Thoracic aorta (tissue), 2 donors: ENCODE measurements at regions not wholly inside any gene's neighbourhood (a gene's known extent, or its start where the extent isn't known, plus 50 kb on each side); places are given as distances from the start of the nearest gene placed in this dataset.

Source experiments
- ATAC-seq: fragments of 150-250 bp; one replicate; pipeline ENCODE4 v1.8.0; 2017; ENCODE audit warnings: low read depth; ENCODE audit not compliant: insufficient number of reproducible peaks, low FRiP score
- DNase-seq: peaks from one replicate; pipeline ENCODE4 v3.0.0-alpha.2; 2020; ENCODE audit warnings: low spot score
- H3K27ac ChIP-seq, 2 donors: fragments of 200-600 bp; sonication (generic); 1 replicate in 1 of 2; 2 replicates in 1 of 2; pipeline ENCODE4 v1.5.1; 2016; ENCODE audit warnings: mild to moderate bottlenecking in 2 of 2, moderate library complexity in 2 of 2
- H3K27me3 ChIP-seq: fragments of 200-600 bp; sonication (generic); replicated peaks from 2 replicates; pipeline ENCODE4 v1.6.0; 2016; ENCODE audit warnings: mild to moderate bottlenecking; ENCODE audit not compliant: insufficient read depth
- H3K36me3 ChIP-seq: fragments of 200-600 bp; sonication (generic); one replicate; pipeline ENCODE4 v1.5.1; 2016
- H3K4me1 ChIP-seq, 2 donors: fragments of 200-600 bp; sonication (generic); 1 replicate in 1 of 2; 2 replicates in 1 of 2; pipeline versions ENCODE4 v1.5.1 to v1.6.0; 2016; ENCODE audit warnings: low read depth in 2 of 2, mild to moderate bottlenecking in 1 of 2; ENCODE audit not compliant: control insufficient read depth in 1 of 2
- H3K4me3 ChIP-seq: fragments of 200-600 bp; sonication (generic); 2 replicates; pipeline ENCODE4 v1.5.1; 2016; ENCODE audit warnings: mild to moderate bottlenecking
- H3K9me3 ChIP-seq: fragments of 200-600 bp; sonication (generic); 2 replicates; pipeline ENCODE4 v1.5.1; 2016
- CTCF ChIP-seq: fragments of 200-600 bp; sonication (generic); IDR thresholded peaks from one replicate; pipeline ENCODE4 v1.5.1; 2019; ENCODE audit warnings: antibody characterized with exemption

- Histone ChIP-seq H3K27ac (peak overlapping the region; percentile 72 to 81), H3K4me3 (no peak overlapping the region), H3K9me3 (no peaks in the 10 kb centered on the region), H3K36me3 (no peaks in the 10 kb centered on the region), H3K4me1 (peaks cover 19 to 27% of the 10 kb centered on the region in 2 donors), H3K27me3 (no peaks in the 10 kb centered on the region)
- peak; percentile 21 for DNase-seq
- no peak for TF ChIP-seq CTCF
- no peak for ATAC-seq
Measured at GRCh38 chr15:66882251-66883020, 180.4 kb downstream of the SMAD6 start.

GRCh38 chr15:66883284-66883911, 181.4 kb downstream of the SMAD6 start:
- no peak overlapping the region for H3K4me3 ChIP-seq
- H3K4me1 ChIP-seq = peaks cover 19 to 27% of the 10 kb centered on the region in 2 donors
- no peaks in the 10 kb centered on the region for H3K36me3 ChIP-seq
- peak overlapping the region; percentile 78 to 81 for H3K27ac ChIP-seq
- no peak for TF ChIP-seq CTCF
- H3K9me3 ChIP-seq = no peaks in the 10 kb centered on the region
- DNase-seq (peak; percentile 91), ATAC-seq (peak; percentile 93)
- no peaks in the 10 kb centered on the region for H3K27me3 ChIP-seq

- Histone ChIP-seq H3K9me3 (no peaks in the 10 kb centered on the region), H3K27ac (peak overlapping the region; percentile 64 to 78), H3K4me1 (peaks cover 19 to 27% of the 10 kb centered on the region in 2 donors), H3K36me3 (no peaks in the 10 kb centered on the region), H3K4me3 (no peak overlapping the region), H3K27me3 (no peaks in the 10 kb centered on the region)
- TF ChIP-seq CTCF = no peak
- DNase-seq (no peak), ATAC-seq (no peak)
Measured at GRCh38 chr15:66884115-66884622, 181.2 kb upstream of the SMAD3 start.

GRCh38 chr15:66884661-66885237, 180.7 kb upstream of the SMAD3 start:
- Histone ChIP-seq H3K36me3 (no peaks in the 10 kb centered on the region), H3K4me1 (peaks cover 19 to 27% of the 10 kb centered on the region in 2 donors), H3K4me3 (no peak overlapping the region), H3K27ac (peak overlapping the region in 1 of 2 donors; percentile 64), H3K27me3 (no peaks in the 10 kb centered on the region), H3K9me3 (peaks cover under 1% of the 10 kb centered on the region)
- ATAC-seq = no peak
- no peak for TF ChIP-seq CTCF
- no peak for DNase-seq

GRCh38 chr15:66885281-66885915, 180.0 kb upstream of the SMAD3 start:
- no peak overlapping the region for H3K27ac ChIP-seq
- DNase-seq = no peak
- TF ChIP-seq CTCF = no peak

More at GRCh38 chr15:66885281-66885915, 180.0 kb upstream of the SMAD3 start:
- H3K9me3 ChIP-seq = peaks cover 3% of the 10 kb centered on the region
- no peak overlapping the region for H3K4me3 ChIP-seq
- peaks cover 19 to 27% of the 10 kb centered on the region in 2 donors for H3K4me1 ChIP-seq
- H3K36me3 ChIP-seq = no peaks in the 10 kb centered on the region
- H3K27me3 ChIP-seq = no peaks in the 10 kb centered on the region
- no peak for ATAC-seq
